Activated CD8-positive, alpha-beta memory T cell treated with anti-CD3 and anti-CD28 coated beads, Interleukin-2, amount 50 U/mL, for 24 hours (primary cell): ENCODE measurements at regions not wholly inside any gene's neighbourhood (a gene's known extent, or its start where the extent isn't known, plus 50 kb on each side); places are given as distances from the start of the nearest gene placed in this dataset.
"Not testable (repeated sequence)": the region's sequence is repeated elsewhere in the genome, so short reads cannot be mapped to it uniquely, and the experiment has no call there.

ENCODE experiments used
- DNase-seq: peaks from one replicate; pipeline ENCODE4 v3.0.0-alpha.2; 2020; ENCODE audit errors: extremely low read depth

GRCh38 chr14:106518054-106518943, 991.9 kb downstream of the TMEM121 start:
- no peak for DNase-seq

DNA sequence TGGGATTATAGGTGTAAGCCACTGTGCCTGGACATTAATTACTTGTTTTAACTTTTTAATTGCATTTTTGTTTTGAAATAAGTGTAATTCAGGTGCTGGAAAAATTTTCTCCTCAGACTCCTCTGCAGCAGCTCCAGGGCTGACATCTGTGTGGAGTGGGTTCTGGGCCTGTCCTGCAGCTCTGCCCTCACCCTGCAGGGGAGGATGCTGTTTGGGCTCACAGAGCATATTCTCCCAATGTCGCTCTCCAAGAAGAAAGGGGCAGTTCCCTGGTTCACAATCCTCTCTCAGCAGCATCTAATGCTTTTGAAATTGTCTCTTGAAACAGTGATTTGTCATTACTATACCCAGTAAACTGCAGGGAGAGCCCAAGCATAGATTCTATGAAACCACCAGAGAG, 995.7 kb downstream of the TMEM121 start:
- DNase-seq: not testable (repeated sequence)

GRCh38 chr14:106522990-106523389, 996.6 kb downstream of the TMEM121 start:
- no peak for DNase-seq

DNA sequence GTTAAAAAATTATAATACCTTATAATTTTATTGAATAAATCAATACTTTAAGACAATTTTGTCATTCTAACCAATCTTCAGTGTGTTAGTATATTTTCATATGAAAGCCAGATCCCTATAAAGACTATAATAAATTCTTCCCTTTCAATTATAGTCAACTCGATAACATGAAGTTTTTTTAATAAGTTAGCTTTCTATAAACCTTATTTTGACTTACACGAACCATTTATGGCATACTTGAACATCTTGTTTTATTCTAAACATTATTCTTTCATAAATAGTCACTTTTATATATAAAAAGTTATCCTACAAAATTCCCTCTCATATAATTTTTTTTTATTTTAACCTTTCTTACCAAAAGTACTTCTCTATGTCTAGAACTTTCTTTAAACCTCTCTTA, 1002.3 kb downstream of the TMEM121 start:
- no peak for DNase-seq

DNA sequence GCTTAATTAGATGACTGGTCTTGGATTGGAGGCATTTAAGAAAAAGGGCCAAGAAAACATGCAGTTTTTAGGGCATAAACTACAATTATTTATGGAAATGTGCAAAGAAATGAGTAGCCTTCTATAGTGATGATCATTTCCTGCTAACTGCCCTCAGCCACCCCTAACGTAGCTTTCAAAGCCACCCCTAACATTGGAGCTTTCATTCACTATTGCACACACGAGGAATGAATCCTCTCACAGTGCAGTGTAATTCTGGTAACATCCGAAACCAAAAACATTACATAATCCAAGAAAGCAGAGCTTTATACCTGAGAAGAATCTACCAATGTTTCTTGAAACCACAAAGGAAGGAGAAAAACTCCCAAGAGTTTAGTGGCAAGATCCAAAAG, 1003.6 kb downstream of the TMEM121 start:
- no peak for DNase-seq

DNA sequence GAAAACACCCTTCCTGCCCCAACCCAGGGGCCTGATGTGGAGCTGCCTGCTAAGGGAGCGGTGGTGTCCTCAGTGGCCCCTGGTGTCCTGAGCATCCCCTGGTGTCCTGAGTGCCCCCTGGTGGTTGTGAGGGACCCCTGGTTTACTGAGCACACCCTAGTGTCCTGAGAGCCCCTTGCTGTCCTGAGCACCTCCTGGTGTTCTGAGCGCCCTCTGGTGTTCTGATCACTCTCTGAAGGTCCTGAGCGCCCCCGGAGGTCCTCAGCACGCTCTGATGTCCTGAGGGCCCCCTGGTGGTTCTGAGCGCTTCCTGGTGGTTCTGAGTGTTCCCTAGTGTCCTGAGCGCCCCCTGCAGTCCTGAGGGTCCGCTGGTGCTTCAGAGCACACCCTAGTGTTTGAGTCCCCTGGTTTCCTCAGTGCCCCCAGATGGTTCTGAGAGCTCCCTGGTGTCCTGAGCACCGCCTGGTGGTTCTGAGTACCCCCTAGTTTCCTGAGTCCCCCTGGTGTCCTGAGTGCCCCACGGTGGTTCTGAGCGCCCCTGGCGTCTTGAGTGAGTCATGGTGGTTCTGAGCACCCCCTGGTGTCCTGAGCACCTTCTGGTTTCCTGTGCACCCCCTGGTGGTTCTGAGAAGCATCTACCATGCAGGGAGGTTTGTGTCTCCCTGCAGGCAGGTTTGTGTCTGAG, 1004.2 kb downstream of the TMEM121 start:
- no peak for DNase-seq

- not testable (repeated sequence) for DNase-seq
Measured at GRCh38 chr14:106537597-106537996, 1011.2 kb downstream of the TMEM121 start.

DNA sequence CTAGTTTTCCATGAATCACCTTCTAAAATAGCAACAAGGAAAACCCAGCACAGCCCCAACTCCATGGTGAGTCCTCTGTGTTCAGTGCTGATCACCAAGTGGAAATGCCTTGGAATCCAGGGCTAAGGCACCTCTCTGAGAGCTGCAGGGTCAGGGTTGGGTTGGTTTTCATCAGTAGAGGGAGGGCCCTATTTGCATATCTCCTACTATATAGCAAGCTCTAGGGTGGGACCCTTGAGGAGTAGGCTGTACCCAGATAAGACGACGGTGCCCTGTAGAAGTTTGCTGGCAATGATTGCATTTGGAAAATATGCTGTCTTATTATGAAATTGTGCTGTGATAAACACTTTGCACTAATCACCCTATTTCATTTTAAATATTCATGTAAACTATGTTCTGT, 1011.8 kb downstream of the TMEM121 start:
- no peak for DNase-seq

DNA sequence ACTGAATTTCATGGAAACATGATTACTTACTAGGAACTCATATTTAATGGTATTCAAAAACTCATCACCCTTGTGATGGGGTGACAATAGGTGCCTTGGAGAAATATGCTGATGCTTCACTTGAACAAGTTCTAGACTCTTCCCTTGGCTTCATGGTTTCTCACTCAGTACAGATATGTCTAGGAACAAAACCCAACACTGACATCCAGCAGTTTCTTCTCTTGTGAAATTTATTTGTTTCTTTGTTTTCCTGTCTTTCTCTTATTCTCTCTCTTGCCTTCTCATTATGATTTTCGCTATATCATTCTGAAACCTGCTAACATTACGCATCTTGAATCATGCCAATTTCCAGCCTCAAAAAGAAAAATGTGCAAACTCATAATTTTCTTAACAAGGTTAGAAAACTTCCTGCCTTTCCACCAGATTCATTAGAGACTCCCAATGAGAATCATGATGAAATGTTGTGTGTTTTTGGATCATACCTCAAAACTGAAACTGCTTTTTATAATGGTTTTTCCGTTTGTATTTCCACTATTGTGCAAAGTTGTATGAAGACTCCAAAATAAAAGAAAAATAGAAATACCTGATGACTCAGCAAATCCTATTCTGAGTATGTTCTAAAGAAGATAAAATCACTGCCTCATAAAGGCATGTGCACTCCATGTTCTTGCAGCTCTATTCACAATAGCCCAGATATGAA, 1021.5 kb downstream of the TMEM121 start:
- DNase-seq: no peak

DNA sequence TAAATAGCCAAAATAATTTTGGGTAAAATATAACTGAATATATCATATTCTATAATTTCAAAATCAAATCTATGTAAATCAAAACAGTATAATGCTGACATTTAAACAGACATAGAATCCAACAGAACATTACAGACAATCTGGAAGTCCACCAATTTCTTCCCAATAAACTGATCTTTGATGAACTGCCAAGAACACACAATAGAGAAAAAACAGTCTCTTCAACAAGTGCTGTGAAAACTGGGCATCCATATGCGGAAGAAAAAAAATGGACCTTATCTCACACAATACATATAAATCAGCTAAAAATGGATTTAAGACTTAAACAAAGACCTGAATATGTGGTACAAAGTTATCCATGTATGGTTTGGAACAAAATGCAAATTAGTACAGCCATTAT, 1022.7 kb downstream of the TMEM121 start:
- no peak for DNase-seq

GRCh38 chr14:106551265-106551664, 1024.9 kb downstream of the TMEM121 start:
- DNase-seq: no peak

DNA sequence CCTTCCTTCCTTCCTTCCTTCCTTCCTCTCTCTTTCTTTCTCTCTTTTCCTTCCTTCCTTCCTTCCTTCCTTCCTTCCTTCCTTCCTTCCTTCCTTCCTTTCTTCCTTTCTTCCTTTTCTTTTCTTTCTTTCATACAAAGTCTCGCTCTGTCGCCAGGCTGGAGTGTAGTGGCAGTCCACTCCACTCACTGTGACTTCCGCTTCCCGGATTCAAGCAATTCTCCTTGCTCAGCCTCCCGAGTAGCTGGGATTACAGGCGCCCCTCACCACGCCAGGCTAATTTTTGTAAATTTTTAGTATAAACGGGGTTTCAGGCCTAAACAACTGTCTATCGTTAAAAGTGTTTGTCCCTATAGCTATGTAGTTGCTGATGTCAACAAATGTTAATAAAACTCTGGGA, 1029.8 kb downstream of the TMEM121 start:
- DNase-seq: not testable (repeated sequence)

DNA sequence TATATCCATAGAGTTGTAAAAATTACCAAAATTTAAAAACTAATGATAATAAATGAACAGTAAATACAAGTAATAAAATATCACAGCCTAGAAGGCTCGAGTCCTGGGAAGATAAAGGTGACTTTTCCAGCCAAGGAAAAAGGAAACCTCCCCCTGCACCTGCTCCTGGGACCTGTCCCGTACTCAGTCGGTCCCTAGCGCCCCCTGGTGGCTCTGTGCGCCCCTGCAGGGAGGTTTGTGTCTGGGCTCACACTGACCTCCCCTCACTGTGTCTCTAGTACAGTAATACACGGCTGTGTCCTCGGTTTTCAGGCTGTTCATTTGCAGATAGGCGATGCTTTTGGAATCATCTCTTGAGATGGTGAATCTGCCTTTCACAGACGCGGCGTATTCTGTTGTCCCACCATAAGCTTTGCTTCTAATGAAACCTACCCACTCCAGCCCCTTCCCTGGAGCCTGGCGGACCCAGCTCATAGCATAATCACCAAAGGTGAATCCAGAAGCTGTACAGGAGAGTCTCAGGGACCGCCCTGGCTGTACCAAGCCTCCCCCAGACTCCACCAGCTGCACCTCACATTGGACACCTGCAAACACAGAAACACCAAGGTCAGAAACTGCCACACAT, 1030.4 kb downstream of the TMEM121 start:
- DNase-seq: peak; percentile 51

DNA sequence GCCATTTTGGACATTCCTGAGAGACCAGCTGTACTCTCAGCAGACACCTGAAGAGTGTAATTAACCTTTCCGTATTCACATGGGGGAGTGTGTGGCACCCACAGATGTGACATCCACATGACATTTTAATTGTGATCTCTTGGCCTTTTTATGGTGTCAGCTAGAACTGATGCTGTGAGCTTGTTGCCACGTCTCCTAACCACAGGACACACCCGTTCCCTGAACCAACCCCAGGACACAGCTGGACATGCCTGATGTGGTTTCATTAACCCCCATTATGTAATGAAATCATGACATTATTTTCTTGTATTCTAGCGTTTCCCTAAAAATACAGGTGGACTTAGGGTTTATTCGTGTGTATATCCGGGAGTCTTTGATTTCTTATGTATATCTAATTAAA, 1036.1 kb downstream of the TMEM121 start:
- no peak for DNase-seq

DNA sequence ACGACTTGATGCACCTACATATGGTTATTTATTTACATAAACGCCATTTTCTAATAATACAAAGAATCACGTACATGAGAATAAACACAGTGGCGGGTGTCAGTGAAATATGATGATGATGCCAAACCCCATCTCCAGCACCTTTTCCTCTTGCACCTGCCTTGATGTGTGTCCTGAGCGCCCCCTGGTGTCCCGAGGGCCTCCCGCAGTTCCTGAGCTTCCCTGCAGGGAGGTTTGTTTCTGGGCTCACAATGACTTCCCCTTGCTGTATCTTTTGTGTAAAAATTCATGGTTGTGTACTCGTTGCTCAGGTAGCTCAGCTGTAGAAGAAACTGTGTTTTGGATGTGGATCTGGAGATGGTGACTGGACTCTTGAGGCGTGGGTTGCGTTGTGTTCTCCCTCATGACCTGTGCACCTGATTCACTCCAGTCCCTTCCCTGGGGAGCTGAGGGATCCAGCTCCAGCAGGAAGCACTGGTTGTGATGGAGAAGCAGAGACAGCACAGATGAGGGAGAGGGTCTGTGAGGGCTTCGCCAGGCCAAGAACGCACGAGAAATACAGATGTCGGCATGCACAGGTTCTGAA, 1037.8 kb downstream of the TMEM121 start:
- peak; percentile 9 for DNase-seq

GRCh38 chr14:106578481-106578880, 1052.1 kb downstream of the TMEM121 start:
- DNase-seq: no peak

DNA sequence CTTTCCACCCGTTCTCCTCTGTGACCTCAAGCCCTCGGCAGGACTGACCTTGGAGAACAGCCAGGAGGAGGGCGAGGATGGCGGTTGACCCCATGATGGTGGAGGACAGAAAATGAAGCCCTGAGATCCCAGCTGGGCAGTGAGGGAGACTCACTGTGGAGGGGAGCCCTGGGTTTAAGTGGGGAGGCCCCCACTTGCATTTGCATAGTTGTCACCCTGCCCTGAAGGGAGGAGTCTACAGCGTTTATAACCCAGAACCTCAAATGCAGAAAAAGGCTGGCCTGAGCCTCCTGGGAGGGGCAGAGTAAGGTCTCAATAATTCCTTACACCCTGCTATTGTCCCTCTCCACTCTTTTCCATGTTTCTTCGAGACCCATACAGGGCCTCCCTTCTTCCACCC, 1052.7 kb downstream of the TMEM121 start:
- no peak for DNase-seq

- DNase-seq: no peak
Measured at GRCh38 chr14:106585692-106586091, 1059.3 kb downstream of the TMEM121 start.

DNA sequence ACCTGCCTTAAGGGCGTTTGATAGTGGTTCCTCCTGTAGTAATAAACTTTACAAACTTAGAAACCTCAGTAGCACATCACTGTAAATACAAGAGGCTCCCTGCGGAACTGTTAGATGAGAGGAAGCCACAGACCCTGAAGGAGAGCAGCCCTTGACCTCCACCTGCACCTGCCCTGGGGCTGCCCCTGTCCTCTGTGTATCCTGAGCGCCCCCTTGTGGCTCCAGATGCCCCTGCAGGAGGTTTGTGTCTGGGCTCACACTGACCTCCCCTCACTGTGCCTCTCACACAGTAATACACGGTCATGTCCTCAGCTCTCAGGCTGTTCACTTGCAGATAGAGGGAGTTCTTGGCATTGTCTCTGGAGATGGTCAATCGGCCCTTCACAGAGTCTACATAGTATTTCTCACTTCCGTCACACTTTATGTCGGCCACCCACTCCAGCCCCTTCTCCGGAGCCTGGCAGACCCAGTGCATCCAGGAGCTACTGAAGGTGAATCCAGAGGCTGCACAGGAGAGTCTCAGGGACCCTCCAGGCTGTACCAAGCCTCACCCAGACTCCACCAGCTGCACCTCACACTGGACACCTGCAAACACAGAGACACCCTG, 1059.8 kb downstream of the TMEM121 start:
- DNase-seq: peak; percentile 7

GRCh38 chr14:106591539-106591938, 1065.2 kb downstream of the TMEM121 start:
- not testable (repeated sequence) for DNase-seq
